GM21717 (cell line): ENCODE measurements at regions not wholly inside any gene's neighbourhood (a gene's known extent, or its start where the extent isn't known, plus 50 kb on each side); places are given as distances from the start of the nearest gene placed in this dataset.

ENCODE experiments used
- ATAC-seq: cut with Tn5 transposase; IDR thresholded peaks from one replicate; pipeline ENCODE4 v1.9.1; 2021; ENCODE audit warnings: mild to moderate bottlenecking, moderate library complexity; ENCODE audit not compliant: unreplicated experiment

- ATAC-seq = no peak
Observed at GRCh38 chr9:8262625-8263622, 463.3 kb upstream of the DMAC1 start.

- no peak for ATAC-seq
Observed at GRCh38 chr9:8261737-8262136, 462.2 kb upstream of the DMAC1 start.

GRCh38 chr9:8259028-8259427, 459.4 kb upstream of the DMAC1 start:
- no peak for ATAC-seq

GRCh38 chr9:8256880-8257279, 457.3 kb upstream of the DMAC1 start:
- no peak for ATAC-seq

GRCh38 chr9:8255850-8256249, 456.3 kb upstream of the DMAC1 start:
- no peak for ATAC-seq

- no peak for ATAC-seq
Observed at GRCh38 chr9:8254541-8254940, 455.0 kb upstream of the DMAC1 start.

- no peak for ATAC-seq
Observed at GRCh38 chr9:8252445-8252844, 452.9 kb upstream of the DMAC1 start.

- no peak for ATAC-seq
Observed at GRCh38 chr9:8251566-8251965, 452.0 kb upstream of the DMAC1 start.

- no peak for ATAC-seq
Observed at GRCh38 chr9:8244505-8245092, 445.0 kb upstream of the DMAC1 start.

- no peak for ATAC-seq
Observed at GRCh38 chr9:8241201-8241600, 441.6 kb upstream of the DMAC1 start.

GRCh38 chr9:8237096-8237495, 437.5 kb upstream of the DMAC1 start:
- ATAC-seq = no peak

GRCh38 chr9:8235489-8235888, 435.9 kb upstream of the DMAC1 start:
- ATAC-seq = no peak

GRCh38 chr9:8234316-8234715, 434.7 kb upstream of the DMAC1 start:
- ATAC-seq = no peak

GRCh38 chr9:8232726-8233125, 433.1 kb upstream of the DMAC1 start:
- no peak for ATAC-seq

- ATAC-seq = no peak
Observed at GRCh38 chr9:8229226-8229625, 429.6 kb upstream of the DMAC1 start.

GRCh38 chr9:8224381-8224801, 424.8 kb upstream of the DMAC1 start:
- ATAC-seq = no peak

- no peak for ATAC-seq
Observed at GRCh38 chr9:8223861-8224260, 424.3 kb upstream of the DMAC1 start.

GRCh38 chr9:8221462-8221861, 421.9 kb upstream of the DMAC1 start:
- ATAC-seq = no peak

GRCh38 chr9:8208465-8208864, 408.9 kb upstream of the DMAC1 start:
- no peak for ATAC-seq

- no peak for ATAC-seq
Observed at GRCh38 chr9:8207596-8207995, 408.0 kb upstream of the DMAC1 start.

GRCh38 chr9:8206720-8207119, 407.1 kb upstream of the DMAC1 start:
- no peak for ATAC-seq

- ATAC-seq = no peak
Observed at GRCh38 chr9:8205576-8205975, 406.0 kb upstream of the DMAC1 start.
